ENCODE measurements at regions not wholly inside any gene's neighbourhood (a gene's known extent, or its start where the extent isn't known, plus 50 kb on each side); places are given as distances from the start of the nearest gene placed in this dataset.
"Not testable (repeated sequence)": the region's sequence is repeated elsewhere in the genome, so short reads cannot be mapped to it uniquely, and the experiment has no call there.

GRCh38 chr16:29300030-29300491 is 106.5 kb downstream of the NPIPB11 start:
- not testable (repeated sequence) for TF ChIP-seq CTCF, POLR2A, EP300 (IDR thresholded peaks at IDR 0.05)
- peak in 1 of 2 donors; percentile 32 for TF ChIP-seq POLR2AphosphoS5 (IDR thresholded peaks at IDR 0.05)
